GM12875 (cell line): ENCODE measurements at regions not wholly inside any gene's neighbourhood (a gene's known extent, or its start where the extent isn't known, plus 50 kb on each side); places are given as distances from the start of the nearest gene placed in this dataset.
"Not testable (repeated sequence)": the region's sequence is repeated elsewhere in the genome, so short reads cannot be mapped to it uniquely, and the experiment has no call there.

Experiments
- H3K4me3 ChIP-seq: one replicate; pipeline ENCODE4 v1.5.1; 2011; ENCODE audit warnings: low read depth, low read length, control low read depth
- CTCF ChIP-seq: IDR thresholded peaks from 2 replicates; pipeline ENCODE4 v1.5.1; 2011; ENCODE audit warnings: low read depth, mild to moderate bottlenecking, control low read depth, inconsistent platforms, low read length, moderate library complexity, borderline replicate concordance; ENCODE audit not compliant: insufficient read depth

- peak overlapping the region; percentile 8 for H3K4me3 ChIP-seq
- peak; percentile 77 for TF ChIP-seq CTCF
Measured at GRCh38 chr10:55631071-55631654, 729.9 kb downstream of the ZWINT start.

GRCh38 chr10:55630491-55631056 lies 730.5 kb downstream of the ZWINT start:
- no peak for TF ChIP-seq CTCF

GRCh38 chr10:55629793-55630490 lies 731.1 kb downstream of the ZWINT start:
- H3K4me3 ChIP-seq = no peak overlapping the region

More at GRCh38 chr10:55630491-55631056, 730.5 kb downstream of the ZWINT start:
- peak overlapping the region; percentile 8 for H3K4me3 ChIP-seq

GRCh38 chr10:55628260-55628701 lies 732.8 kb downstream of the ZWINT start:
- no peak overlapping the region for H3K4me3 ChIP-seq
- no peak for TF ChIP-seq CTCF

More at GRCh38 chr10:55629793-55630490, 731.1 kb downstream of the ZWINT start:
- peak; percentile 27; the same call in 1 of the 2 replicates for TF ChIP-seq CTCF

- no peak for TF ChIP-seq CTCF
- no peak overlapping the region for H3K4me3 ChIP-seq
Measured at GRCh38 chr10:55627501-55628051, 733.5 kb downstream of the ZWINT start.

GRCh38 chr10:55601690-55602478 lies 759.2 kb downstream of the ZWINT start:
- not testable (repeated sequence) for H3K4me3 ChIP-seq

- no peak overlapping the region for H3K4me3 ChIP-seq
- TF ChIP-seq CTCF = no peak
Measured at GRCh38 chr10:55551603-55552002, 750.6 kb upstream of the PCDH15 start.
